ENCODE measurements at regions not wholly inside any gene's neighbourhood (a gene's known extent, or its start where the extent isn't known, plus 50 kb on each side); places are given as distances from the start of the nearest gene placed in this dataset.

DNA sequence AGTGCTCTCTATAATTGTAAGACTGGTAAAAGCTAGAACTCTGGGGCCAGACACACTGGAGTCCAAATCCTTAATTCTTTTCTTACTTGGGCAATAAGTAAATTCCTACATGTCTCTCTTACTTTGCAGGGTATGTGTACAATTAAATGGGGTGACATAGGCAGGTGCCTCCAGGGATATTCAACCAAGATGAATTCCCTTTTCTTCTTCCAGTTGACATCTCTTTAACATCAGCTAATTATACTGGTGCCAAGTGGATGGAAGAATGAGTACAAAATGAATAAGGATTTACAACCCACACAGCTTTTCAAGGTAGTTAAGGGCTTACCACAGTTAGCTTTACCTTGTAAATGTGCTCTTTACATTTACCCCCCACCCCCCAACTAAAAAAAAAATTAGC, 295.5 kb upstream of the GADL1 start:
- H3K27me3 Mint-ChIP-seq (ENCODE audit: low read depth) = peaks cover 3% of the 10 kb centered on the region; the same call in 1 of the 2 replicates
- Histone ChIP-seq H3K4ac (ENCODE audit: low read depth, low read length) (no peak overlapping the region), H3K27ac (ENCODE audit: insufficient read length, low read depth, low read length) (no peak overlapping the region), H3T11ph (ENCODE audit: low read length) (no peak overlapping the region), H3K79me1 (ENCODE audit: insufficient read depth, low read depth, low read length, poor library complexity, severe bottlenecking) (no peaks in the 10 kb centered on the region), H4K20me1 (ENCODE audit: control insufficient read depth, insufficient read depth, insufficient read length) (no peaks in the 10 kb centered on the region), H4K8ac (replicated peaks; ENCODE audit: insufficient read length, low read depth, low read length) (no peak overlapping the region), H3K4me1 (ENCODE audit: insufficient read depth, low read length) (no peaks in the 10 kb centered on the region; the same call in 1 of the 2 replicates), H4K91ac (ENCODE audit: insufficient read length, low read depth, low read length) (no peak overlapping the region), H3K4me2 (ENCODE audit: insufficient read depth, insufficient read length, low read length) (no peak overlapping the region), H2BK15ac (ENCODE audit: low read depth, low read length) (no peak overlapping the region), H3K9me3 (ENCODE audit: control insufficient read depth, low read depth, low read length) (no peaks in the 10 kb centered on the region), H2BK5ac (ENCODE audit: insufficient read length, low read length) (no peak overlapping the region), H3K23me2 (ENCODE audit: insufficient read length, low read depth, low read length, poor library complexity, severe bottlenecking) (no peaks in the 10 kb centered on the region), H2AK5ac (ENCODE audit: insufficient read length, low read length) (no peak overlapping the region), H3K23ac (ENCODE audit: insufficient read length, low read depth, low read length) (no peak overlapping the region), H3K14ac (ENCODE audit: insufficient read depth, low read length) (no peak overlapping the region), H2BK12ac (ENCODE audit: insufficient read length, low read depth, low read length) (no peak overlapping the region), H2BK120ac (ENCODE audit: low read depth, low read length, poor library complexity, severe bottlenecking) (no peak overlapping the region), H3K27me3 (ENCODE audit: insufficient read depth, low read length) (no peaks in the 10 kb centered on the region), H4K5ac (ENCODE audit: insufficient read length, low read depth, low read length) (no peak overlapping the region), H3K79me2 (ENCODE audit: insufficient read depth, low read length) (no peaks in the 10 kb centered on the region), H2AFZ (ENCODE audit: low read length) (no peak overlapping the region), H3K56ac (ENCODE audit: insufficient read length, low read depth, low read length) (no peak overlapping the region), H3K9ac (ENCODE audit: extremely low read depth, insufficient read length, low read length) (no peak overlapping the region), H3K18ac (ENCODE audit: insufficient read length, low read depth, low read length) (no peak overlapping the region), H2BK20ac (ENCODE audit: low read depth, low read length, poor library complexity, severe bottlenecking) (no peak overlapping the region)
- TF ChIP-seq, protein P1, sequence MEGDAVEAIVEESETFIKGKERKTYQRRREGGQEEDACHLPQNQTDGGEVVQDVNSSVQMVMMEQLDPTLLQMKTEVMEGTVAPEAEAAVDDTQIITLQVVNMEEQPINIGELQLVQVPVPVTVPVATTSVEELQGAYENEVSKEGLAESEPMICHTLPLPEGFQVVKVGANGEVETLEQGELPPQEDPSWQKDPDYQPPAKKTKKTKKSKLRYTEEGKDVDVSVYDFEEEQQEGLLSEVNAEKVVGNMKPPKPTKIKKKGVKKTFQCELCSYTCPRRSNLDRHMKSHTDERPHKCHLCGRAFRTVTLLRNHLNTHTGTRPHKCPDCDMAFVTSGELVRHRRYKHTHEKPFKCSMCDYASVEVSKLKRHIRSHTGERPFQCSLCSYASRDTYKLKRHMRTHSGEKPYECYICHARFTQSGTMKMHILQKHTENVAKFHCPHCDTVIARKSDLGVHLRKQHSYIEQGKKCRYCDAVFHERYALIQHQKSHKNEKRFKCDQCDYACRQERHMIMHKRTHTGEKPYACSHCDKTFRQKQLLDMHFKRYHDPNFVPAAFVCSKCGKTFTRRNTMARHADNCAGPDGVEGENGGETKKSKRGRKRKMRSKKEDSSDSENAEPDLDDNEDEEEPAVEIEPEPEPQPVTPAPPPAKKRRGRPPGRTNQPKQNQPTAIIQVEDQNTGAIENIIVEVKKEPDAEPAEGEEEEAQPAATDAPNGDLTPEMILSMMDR (conservative IDR thresholded peaks at IDR 0.05) = no peak
- H3K9me3 Mint-ChIP-seq = no peaks in the 10 kb centered on the region
- DNase-seq = no peak
- peaks cover 16 to 17% of the 10 kb centered on the region in 2 experiments for H3K4me1 Mint-ChIP-seq
- H3K36me3 Mint-ChIP-seq (ENCODE audit: insufficient read depth in 1 of 3, low read depth in 3 of 3) = no peaks in the 10 kb centered on the region
- H3K27ac Mint-ChIP-seq = no peak overlapping the region
- H3K4me3 Mint-ChIP-seq = no peak overlapping the region
